ENCODE measurements at regions not wholly inside any gene's neighbourhood (a gene's known extent, or its start where the extent isn't known, plus 50 kb on each side); places are given as distances from the start of the nearest gene placed in this dataset.
"Not testable (repeated sequence)": the region's sequence is repeated elsewhere in the genome, so short reads cannot be mapped to it uniquely, and the experiment has no call there.

DNA sequence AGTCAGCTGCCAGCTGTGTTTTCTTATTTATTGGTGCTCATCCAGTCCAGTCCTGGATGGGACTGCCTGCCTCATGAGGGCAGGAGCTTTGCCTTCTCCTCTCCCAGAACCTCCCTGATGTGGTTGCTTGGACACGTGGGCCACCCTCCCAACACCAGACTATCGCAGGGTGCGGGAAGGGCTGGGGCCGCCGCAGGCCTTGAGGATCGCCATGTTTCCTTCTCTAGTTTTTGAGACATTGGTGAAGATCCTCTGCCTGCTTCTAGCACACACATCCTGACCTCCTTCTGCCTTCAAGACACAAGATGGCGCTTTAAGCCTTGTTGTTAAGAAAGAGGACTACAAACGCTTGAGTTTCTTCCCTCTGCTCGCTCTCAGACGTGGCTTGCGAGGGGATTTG, 2937.0 kb downstream of the RPIA start:
- DNase-seq, result not testable (repeated sequence)

GRCh38 chr2:91657193-91657592, 2965.7 kb downstream of the RPIA start:
- DNase-seq, result not testable (repeated sequence)

GRCh38 chr2:91658336-91658735, 2966.9 kb downstream of the RPIA start:
- DNase-seq, result not testable (repeated sequence)

GRCh38 chr2:91659189-91659916, 2967.9 kb downstream of the RPIA start:
- not testable (repeated sequence) for DNase-seq

- peak in 1 of 2 donors; percentile 11 for DNase-seq
These were observed 2968.4 kb downstream of the RPIA start for GRCh38 chr2:91659917-91660275.

- not testable (repeated sequence) for DNase-seq
These were observed 2975.9 kb downstream of the RPIA start for GRCh38 chr2:91667341-91667740.

DNA sequence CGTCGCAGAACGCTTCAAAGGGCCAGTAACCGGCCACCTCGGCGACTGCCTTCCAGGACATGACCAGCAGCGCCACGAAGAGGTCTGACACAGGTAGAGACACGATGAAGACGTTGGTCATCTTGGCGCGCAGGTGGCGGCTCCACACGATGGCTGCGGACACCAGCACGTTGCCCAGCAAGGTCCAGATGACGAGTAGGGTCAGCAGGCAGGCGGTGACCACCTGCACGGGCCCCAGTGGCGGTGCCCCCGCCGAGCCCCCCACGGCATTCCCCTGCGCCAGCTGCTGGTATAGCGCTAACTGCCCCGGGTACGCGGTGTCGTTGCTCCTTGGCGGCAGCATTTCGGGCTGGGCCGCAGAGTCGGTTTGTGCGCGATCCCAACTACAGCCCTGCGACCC, 2994.1 kb downstream of the RPIA start:
- not testable (repeated sequence) for DNase-seq

DNA sequence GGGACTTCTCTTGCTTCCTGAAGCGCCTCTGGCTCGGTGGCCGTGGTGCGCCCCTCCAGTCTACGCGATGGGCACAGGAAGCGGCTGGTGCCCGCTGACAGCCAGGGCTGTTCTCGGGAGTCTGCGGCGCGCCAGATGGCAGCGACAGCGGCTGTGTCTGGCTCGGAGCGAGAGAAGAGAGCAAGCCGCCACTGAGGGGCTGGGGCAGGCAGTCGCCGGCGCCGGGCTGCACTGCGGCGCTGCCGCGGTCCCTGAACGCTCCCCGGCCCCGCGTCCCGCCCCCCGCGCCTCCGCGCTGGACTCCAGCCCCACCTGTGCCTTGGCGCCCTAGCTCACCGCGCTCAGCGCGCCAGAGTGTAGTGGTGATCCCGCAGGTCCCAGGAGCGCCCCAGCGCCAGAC, 2994.6 kb downstream of the RPIA start:
- DNase-seq, result not testable (repeated sequence)
